IMR-90 (cell line): ENCODE measurements at regions not wholly inside any gene's neighbourhood (a gene's known extent, or its start where the extent isn't known, plus 50 kb on each side); places are given as distances from the start of the nearest gene placed in this dataset.
"Not testable (repeated sequence)": the region's sequence is repeated elsewhere in the genome, so short reads cannot be mapped to it uniquely, and the experiment has no call there.

Source experiments
- BHLHE40 ChIP-seq: fragments of 150-350 bp; IDR thresholded peaks from 2 replicates; pipeline ENCODE4 v1.6.1; 2016; ENCODE audit warnings: mild to moderate bottlenecking, low read depth, low read length
- CEBPB ChIP-seq: IDR thresholded peaks from 2 replicates; pipeline ENCODE4 v1.6.1; 2012; ENCODE audit warnings: low read depth, low read length, improper control_type of control experiment
- FOS ChIP-seq: fragments of 150-350 bp; IDR thresholded peaks from 2 replicates; pipeline ENCODE4 v1.6.1; 2016; ENCODE audit warnings: low read depth, low read length
- MAZ ChIP-seq: IDR thresholded peaks from 2 replicates; pipeline ENCODE4 v1.6.1; 2012; ENCODE audit warnings: low read depth, mild to moderate bottlenecking, low read length, improper control_type of control experiment, moderate library complexity, borderline replicate concordance
- MXI1 ChIP-seq: IDR thresholded peaks from 2 replicates; pipeline ENCODE4 v1.6.1; 2012; ENCODE audit warnings: low read depth, mild to moderate bottlenecking, low read length, moderate library complexity, borderline replicate concordance
- POLR2A ChIP-seq: IDR thresholded peaks from 2 replicates; pipeline ENCODE4 v1.6.1; 2012; ENCODE audit warnings: mild to moderate bottlenecking, low read depth, low read length
- RAD21 ChIP-seq: IDR thresholded peaks from 2 replicates; pipeline ENCODE4 v1.6.1; 2012; ENCODE audit warnings: low read length, improper control_type of control experiment
- RCOR1 ChIP-seq: IDR thresholded peaks from 2 replicates; pipeline ENCODE4 v1.6.1; 2012; ENCODE audit warnings: mild to moderate bottlenecking, low read length, improper control_type of control experiment; ENCODE audit not compliant: insufficient replicate concordance
- RFX5 ChIP-seq: IDR thresholded peaks from 2 replicates; pipeline ENCODE4 v1.8.0; 2012; ENCODE audit warnings: low read depth, mild to moderate bottlenecking, low read length, moderate library complexity
- SMC3 ChIP-seq: fragments of 150-350 bp; IDR thresholded peaks from 2 replicates; pipeline ENCODE4 v1.6.1; 2016; ENCODE audit warnings: low read depth, mild to moderate bottlenecking, antibody characterized with exemption, low read length, moderate library complexity
- TF ChIP-seq, protein P1 (sequence below): conservative IDR thresholded peaks from 2 replicates; pipeline ENCODE4 v1.5.1; 2012; ENCODE audit warnings: mild to moderate bottlenecking, low read depth, low read length, improper control_type of control experiment
- TF ChIP-seq, protein P2 (sequence below): fragments of 150-350 bp; IDR thresholded peaks from 2 replicates; pipeline ENCODE4 v1.6.1; 2017; ENCODE audit warnings: mild to moderate bottlenecking, antibody characterized with exemption, low read length, low read depth

DNA sequence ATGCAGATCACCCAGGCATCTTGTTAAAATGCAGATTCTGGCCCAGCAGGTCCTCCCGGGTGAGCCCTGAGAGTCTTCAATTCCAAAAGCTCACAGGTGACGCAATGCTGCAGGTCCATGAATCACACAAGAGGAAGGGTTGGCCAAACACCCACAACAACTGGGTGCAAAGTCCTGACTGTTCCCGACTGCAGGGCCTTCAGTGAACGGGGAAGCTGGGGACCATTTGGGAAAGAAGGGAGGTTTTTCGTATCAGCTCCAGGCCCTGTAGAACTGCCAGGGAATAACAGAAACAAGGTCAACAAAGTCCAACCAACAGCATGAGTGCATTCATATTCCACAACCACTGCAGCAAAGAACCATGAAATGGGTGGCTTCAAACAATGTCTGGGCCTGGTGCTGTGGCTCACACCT lies 106.1 kb upstream of the ROPN1B start:
- not testable (repeated sequence) for TF ChIP-seq RAD21, MXI1, POLR2A, SMC3, FOS, RFX5, RCOR1, BHLHE40, MAZ
- TF ChIP-seq, protein P1, sequence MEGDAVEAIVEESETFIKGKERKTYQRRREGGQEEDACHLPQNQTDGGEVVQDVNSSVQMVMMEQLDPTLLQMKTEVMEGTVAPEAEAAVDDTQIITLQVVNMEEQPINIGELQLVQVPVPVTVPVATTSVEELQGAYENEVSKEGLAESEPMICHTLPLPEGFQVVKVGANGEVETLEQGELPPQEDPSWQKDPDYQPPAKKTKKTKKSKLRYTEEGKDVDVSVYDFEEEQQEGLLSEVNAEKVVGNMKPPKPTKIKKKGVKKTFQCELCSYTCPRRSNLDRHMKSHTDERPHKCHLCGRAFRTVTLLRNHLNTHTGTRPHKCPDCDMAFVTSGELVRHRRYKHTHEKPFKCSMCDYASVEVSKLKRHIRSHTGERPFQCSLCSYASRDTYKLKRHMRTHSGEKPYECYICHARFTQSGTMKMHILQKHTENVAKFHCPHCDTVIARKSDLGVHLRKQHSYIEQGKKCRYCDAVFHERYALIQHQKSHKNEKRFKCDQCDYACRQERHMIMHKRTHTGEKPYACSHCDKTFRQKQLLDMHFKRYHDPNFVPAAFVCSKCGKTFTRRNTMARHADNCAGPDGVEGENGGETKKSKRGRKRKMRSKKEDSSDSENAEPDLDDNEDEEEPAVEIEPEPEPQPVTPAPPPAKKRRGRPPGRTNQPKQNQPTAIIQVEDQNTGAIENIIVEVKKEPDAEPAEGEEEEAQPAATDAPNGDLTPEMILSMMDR, result not testable (repeated sequence)
- TF ChIP-seq, protein P2, sequence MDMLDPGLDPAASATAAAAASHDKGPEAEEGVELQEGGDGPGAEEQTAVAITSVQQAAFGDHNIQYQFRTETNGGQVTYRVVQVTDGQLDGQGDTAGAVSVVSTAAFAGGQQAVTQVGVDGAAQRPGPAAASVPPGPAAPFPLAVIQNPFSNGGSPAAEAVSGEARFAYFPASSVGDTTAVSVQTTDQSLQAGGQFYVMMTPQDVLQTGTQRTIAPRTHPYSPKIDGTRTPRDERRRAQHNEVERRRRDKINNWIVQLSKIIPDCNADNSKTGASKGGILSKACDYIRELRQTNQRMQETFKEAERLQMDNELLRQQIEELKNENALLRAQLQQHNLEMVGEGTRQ, result not testable (repeated sequence)
- peak; percentile 31; the same call in 1 of the 2 replicates for TF ChIP-seq CEBPB
